CD4-positive, alpha-beta T cell treated with Interleukin-10 for 1 hour (primary cell): ENCODE measurements at regions not wholly inside any gene's neighbourhood (a gene's known extent, or its start where the extent isn't known, plus 50 kb on each side); places are given as distances from the start of the nearest gene placed in this dataset.

Source experiments
- DNase-seq: peaks from one replicate; pipeline ENCODE4 v3.0.0-alpha.2; 2020

- DNase-seq = no peak
Measured at GRCh38 chrX:9148615-9149399, 114.9 kb upstream of the FAM9B start.

GRCh38 chrX:9149501-9150245 is 115.7 kb upstream of the FAM9B start:
- DNase-seq = no peak

- no peak for DNase-seq
Measured at GRCh38 chrX:9151772-9152307, 117.9 kb upstream of the FAM9B start.

GRCh38 chrX:9153300-9153699 is 119.4 kb upstream of the FAM9B start:
- no peak for DNase-seq

GRCh38 chrX:9158611-9159010 is 124.7 kb upstream of the FAM9B start:
- no peak for DNase-seq

- DNase-seq = no peak
Measured at GRCh38 chrX:9160698-9161329, 126.9 kb upstream of the FAM9B start.

GRCh38 chrX:9162698-9163097 is 128.8 kb upstream of the FAM9B start:
- no peak for DNase-seq

- DNase-seq = no peak
Measured at GRCh38 chrX:9163214-9163709, 129.3 kb upstream of the FAM9B start.

GRCh38 chrX:9164086-9164485 is 130.2 kb upstream of the FAM9B start:
- DNase-seq = no peak

- DNase-seq = no peak
Measured at GRCh38 chrX:9164533-9165426, 130.9 kb upstream of the FAM9B start.

- DNase-seq = no peak
Measured at GRCh38 chrX:9166584-9166944, 132.6 kb upstream of the FAM9B start.

- no peak for DNase-seq
Measured at GRCh38 chrX:9171841-9172463, 138.0 kb upstream of the FAM9B start.

GRCh38 chrX:9172464-9172850 is 138.5 kb upstream of the FAM9B start:
- no peak for DNase-seq

GRCh38 chrX:9180623-9181022 is 146.7 kb upstream of the FAM9B start:
- DNase-seq = no peak

GRCh38 chrX:9182041-9182440 is 148.1 kb upstream of the FAM9B start:
- no peak for DNase-seq

GRCh38 chrX:9183481-9183880 is 149.6 kb upstream of the FAM9B start:
- DNase-seq = no peak

- DNase-seq = no peak
Measured at GRCh38 chrX:9184211-9184610, 150.3 kb upstream of the FAM9B start.

GRCh38 chrX:9188117-9188516 is 154.2 kb upstream of the FAM9B start:
- DNase-seq = no peak

GRCh38 chrX:9189286-9189685 is 155.4 kb upstream of the FAM9B start:
- DNase-seq = no peak

GRCh38 chrX:9191392-9191791 is 157.5 kb upstream of the FAM9B start:
- no peak for DNase-seq

GRCh38 chrX:9195199-9195880 is 161.4 kb upstream of the FAM9B start:
- DNase-seq = no peak
